Activated CD4-positive, alpha-beta T cell treated with anti-CD3 and anti-CD28 coated beads for 48 hours (primary cell): ENCODE measurements at regions not wholly inside any gene's neighbourhood (a gene's known extent, or its start where the extent isn't known, plus 50 kb on each side); places are given as distances from the start of the nearest gene placed in this dataset.
"Not testable (repeated sequence)": the region's sequence is repeated elsewhere in the genome, so short reads cannot be mapped to it uniquely, and the experiment has no call there.

ENCODE experiments used
- DNase-seq: peaks from one replicate; pipeline ENCODE4 v3.0.0-alpha.2; 2020

GRCh38 chr6:76768556-76768955 is 694.7 kb downstream of the HTR1B start:
- no peak for DNase-seq

GRCh38 chr6:76764057-76764456 is 691.6 kb upstream of the IMPG1 start:
- DNase-seq = no peak

- no peak for DNase-seq
These were observed 680.4 kb upstream of the IMPG1 start for GRCh38 chr6:76752841-76753240.

GRCh38 chr6:76745388-76745787 is 672.9 kb upstream of the IMPG1 start:
- DNase-seq = not testable (repeated sequence)

GRCh38 chr6:76744151-76744720 is 671.8 kb upstream of the IMPG1 start:
- not testable (repeated sequence) for DNase-seq

- no peak for DNase-seq
These were observed 670.5 kb upstream of the IMPG1 start for GRCh38 chr6:76742919-76743318.

- DNase-seq = no peak
These were observed 647.0 kb upstream of the IMPG1 start for GRCh38 chr6:76719449-76719848.

- no peak for DNase-seq
These were observed 636.3 kb upstream of the IMPG1 start for GRCh38 chr6:76708641-76709331.

- no peak for DNase-seq
These were observed 635.2 kb upstream of the IMPG1 start for GRCh38 chr6:76707630-76708029.

GRCh38 chr6:76706631-76707030 is 634.2 kb upstream of the IMPG1 start:
- DNase-seq = no peak

GRCh38 chr6:76706086-76706485 is 633.6 kb upstream of the IMPG1 start:
- DNase-seq = no peak

- DNase-seq = no peak
These were observed 631.3 kb upstream of the IMPG1 start for GRCh38 chr6:76703786-76704185.

- no peak for DNase-seq
These were observed 630.8 kb upstream of the IMPG1 start for GRCh38 chr6:76703285-76703684.

- DNase-seq = no peak
These were observed 629.7 kb upstream of the IMPG1 start for GRCh38 chr6:76702187-76702586.

- no peak for DNase-seq
These were observed 629.1 kb upstream of the IMPG1 start for GRCh38 chr6:76701610-76702009.

- DNase-seq = no peak
These were observed 625.1 kb upstream of the IMPG1 start for GRCh38 chr6:76697585-76697984.

GRCh38 chr6:76694795-76695194 is 622.3 kb upstream of the IMPG1 start:
- DNase-seq = no peak

- no peak for DNase-seq
These were observed 612.4 kb upstream of the IMPG1 start for GRCh38 chr6:76684875-76685274.

- no peak for DNase-seq
These were observed 611.5 kb upstream of the IMPG1 start for GRCh38 chr6:76683985-76684384.

GRCh38 chr6:76682842-76683241 is 610.4 kb upstream of the IMPG1 start:
- DNase-seq = no peak

GRCh38 chr6:76681781-76682180 is 609.3 kb upstream of the IMPG1 start:
- DNase-seq = no peak

GRCh38 chr6:76677017-76677416 is 604.6 kb upstream of the IMPG1 start:
- DNase-seq = no peak

- no peak for DNase-seq
These were observed 599.3 kb upstream of the IMPG1 start for GRCh38 chr6:76671751-76672150.

GRCh38 chr6:76644231-76644630 is 571.8 kb upstream of the IMPG1 start:
- no peak for DNase-seq

GRCh38 chr6:76639941-76640340 is 567.5 kb upstream of the IMPG1 start:
- no peak for DNase-seq
